Hepatocyte (in vitro differentiated cells): ENCODE measurements at regions not wholly inside any gene's neighbourhood (a gene's known extent, or its start where the extent isn't known, plus 50 kb on each side); places are given as distances from the start of the nearest gene placed in this dataset.

ENCODE experiments used
- DNase-seq: peaks from one replicate; pipeline ENCODE4 v3.0.0-alpha.2; 2016; ENCODE audit warnings: low spot score
- H2AFZ ChIP-seq: fragments of 200-600 bp; sonication (generic); 2 replicates; pipeline ENCODE4 v1.6.0; 2016; ENCODE audit warnings: antibody characterized with exemption, mild to moderate bottlenecking
- H3K27ac ChIP-seq: fragments of 200-600 bp; sonication (generic); 2 replicates; pipeline ENCODE4 v1.5.1; 2016; ENCODE audit warnings: mild to moderate bottlenecking
- H3K27me3 ChIP-seq: fragments of 200-600 bp; sonication (generic); 2 replicates; pipeline ENCODE4 v1.6.1; 2016
- H3K36me3 ChIP-seq: fragments of 200-600 bp; sonication (generic); replicated peaks from 2 replicates; pipeline ENCODE4 v1.5.1; 2016; ENCODE audit warnings: low read depth; ENCODE audit not compliant: insufficient read depth
- H3K4me1 ChIP-seq: fragments of 200-600 bp; sonication (generic); 2 replicates; pipeline ENCODE4 v1.5.1; 2016; ENCODE audit warnings: mild to moderate bottlenecking, moderate library complexity; ENCODE audit not compliant: insufficient read depth
- H3K4me2 ChIP-seq: fragments of 200-600 bp; sonication (generic); 2 replicates; pipeline ENCODE4 v1.6.0; 2016
- H3K4me3 ChIP-seq: fragments of 200-600 bp; sonication (generic); 2 replicates; pipeline ENCODE4 v1.5.1; 2016; ENCODE audit warnings: mild to moderate bottlenecking
- H3K79me2 ChIP-seq: fragments of 200-600 bp; sonication (generic); 2 replicates; pipeline ENCODE4 v1.6.0; 2017; ENCODE audit warnings: mild to moderate bottlenecking
- H3K9me2 ChIP-seq: fragments of 200-600 bp; sonication (generic); replicated peaks from 2 replicates; pipeline ENCODE4 v1.6.0; 2017; ENCODE audit warnings: mild to moderate bottlenecking; ENCODE audit not compliant: insufficient read depth
- H3K9me3 ChIP-seq: fragments of 200-600 bp; sonication (generic); 2 replicates; pipeline ENCODE4 v1.5.1; 2016; ENCODE audit warnings: low read depth, mild to moderate bottlenecking
- H4K20me1 ChIP-seq: fragments of 200-600 bp; sonication (generic); 2 replicates; pipeline ENCODE4 v1.6.0; 2016; ENCODE audit warnings: mild to moderate bottlenecking; ENCODE audit not compliant: insufficient read depth, poor library complexity, severe bottlenecking
- CTCF ChIP-seq: fragments of 200-600 bp; sonication (generic); IDR thresholded peaks from 2 replicates; pipeline ENCODE4 v1.5.1; 2016; ENCODE audit warnings: antibody characterized with exemption, mild to moderate bottlenecking; ENCODE audit not compliant: poor library complexity
- EZH2 ChIP-seq: fragments of 200-600 bp; sonication (generic); IDR thresholded peaks from 2 replicates; pipeline ENCODE4 v1.6.1; 2016; ENCODE audit warnings: antibody characterized with exemption, mild to moderate bottlenecking, borderline replicate concordance
- EZH2phosphoT487 ChIP-seq: fragments of 200-600 bp; sonication (generic); IDR thresholded peaks from one replicate; pipeline ENCODE4 v1.6.1; 2018; ENCODE audit warnings: antibody characterized with exemption, mild to moderate bottlenecking, low read depth, moderate library complexity; ENCODE audit not compliant: unreplicated experiment, severe bottlenecking
- WGBS: methylation state at CpG from one replicate; pipeline ENCODE4 v1.1.6; 2016; ENCODE audit warnings: low lambda C conversion rate; ENCODE audit errors: missing lambda C conversion rate; 5-methylcytosine and 5-hydroxymethylcytosine counted together

GRCh38 chr22:48588151-48588877 lies 1239.4 kb downstream of the BRD1 start:
- WGBS: 94% methylated on average over 23 of the region's 23 CpGs
- Histone ChIP-seq H3K9me3 (no peaks in the 10 kb centered on the region), H3K79me2 (no peaks in the 10 kb centered on the region), H4K20me1 (no peaks in the 10 kb centered on the region), H3K4me3 (no peak overlapping the region), H3K27me3 (no peaks in the 10 kb centered on the region), H3K4me2 (no peak overlapping the region), H3K9me2 (no peaks in the 10 kb centered on the region), H3K4me1 (no peaks in the 10 kb centered on the region), H3K27ac (no peak overlapping the region), H3K36me3 (no peaks in the 10 kb centered on the region), H2AFZ (no peak overlapping the region)
- TF ChIP-seq EZH2: no peak
- TF ChIP-seq CTCF: no peak
- no peak for DNase-seq

GRCh38 chr22:48587236-48587865 lies 1240.3 kb downstream of the BRD1 start:
- TF ChIP-seq EZH2phosphoT487 (no peak), EZH2 (no peak), CTCF (no peak)
- H3K36me3 ChIP-seq: no peaks in the 10 kb centered on the region
- no peaks in the 10 kb centered on the region for H3K79me2 ChIP-seq
- H3K27ac ChIP-seq: no peak overlapping the region
- DNase-seq: no peak
- no peak overlapping the region for H2AFZ ChIP-seq
- H3K4me1 ChIP-seq: no peaks in the 10 kb centered on the region
- no peak overlapping the region for H3K4me2 ChIP-seq
- no peaks in the 10 kb centered on the region for H3K9me3 ChIP-seq
- no peaks in the 10 kb centered on the region for H3K27me3 ChIP-seq
- H3K4me3 ChIP-seq: no peak overlapping the region
- no peaks in the 10 kb centered on the region for H3K9me2 ChIP-seq
- no peaks in the 10 kb centered on the region for H4K20me1 ChIP-seq
- WGBS: 93% methylated on average over 18 of the region's 18 CpGs

- no peak for TF ChIP-seq EZH2phosphoT487
- no peak for TF ChIP-seq EZH2
- TF ChIP-seq CTCF: no peak
- DNase-seq: no peak
Observed at GRCh38 chr22:48586799-48587185, 1240.9 kb downstream of the BRD1 start.

More at GRCh38 chr22:48586799-48587185, 1240.9 kb downstream of the BRD1 start:
- Histone ChIP-seq H3K79me2 (no peaks in the 10 kb centered on the region), H3K27me3 (no peaks in the 10 kb centered on the region), H3K27ac (no peak overlapping the region), H2AFZ (no peak overlapping the region), H4K20me1 (no peaks in the 10 kb centered on the region), H3K4me2 (no peak overlapping the region), H3K4me1 (no peaks in the 10 kb centered on the region), H3K36me3 (no peaks in the 10 kb centered on the region), H3K4me3 (no peak overlapping the region), H3K9me3 (no peaks in the 10 kb centered on the region), H3K9me2 (no peaks in the 10 kb centered on the region)
- WGBS: 95% methylated on average over 7 of the region's 7 CpGs
